ENCODE measurements at regions not wholly inside any gene's neighbourhood (a gene's known extent, or its start where the extent isn't known, plus 50 kb on each side); places are given as distances from the start of the nearest gene placed in this dataset.

DNA sequence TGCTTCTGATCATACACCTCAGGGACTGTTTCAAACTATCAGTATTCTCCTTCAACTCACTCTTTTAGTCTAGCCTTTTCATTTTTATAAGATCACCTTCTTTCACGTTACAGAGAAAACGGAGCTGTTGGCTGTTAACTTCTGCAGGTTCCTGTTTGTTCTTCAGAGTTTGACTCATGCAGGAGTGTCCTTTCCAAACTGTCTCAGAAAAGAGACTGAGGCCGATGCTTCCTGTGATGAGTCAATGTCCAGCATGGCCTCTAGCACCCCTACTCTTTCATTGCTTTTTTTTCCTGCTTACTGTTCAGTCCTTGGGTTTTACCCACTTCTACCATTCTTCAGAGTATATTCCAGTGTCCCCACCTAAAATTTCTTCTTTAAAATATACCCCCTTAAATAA is 240.8 kb upstream of the RGPD4 start:
- Mint-ChIP-seq H3K9me3 (ENCODE audit: unreplicated experiment) (no peaks in the 10 kb centered on the region), H3K27ac (ENCODE audit: unreplicated experiment) (no peak overlapping the region), H3K4me1 (ENCODE audit: low read depth, unreplicated experiment) (no peaks in the 10 kb centered on the region), H3K4me3 (ENCODE audit: unreplicated experiment) (no peak overlapping the region), H3K27me3 (ENCODE audit: insufficient read depth, unreplicated experiment) (no peaks in the 10 kb centered on the region), H3K36me3 (ENCODE audit: insufficient read depth, unreplicated experiment) (no peaks in the 10 kb centered on the region)
- CTCF ChIA-PET: no interaction called here
- Histone ChIP-seq H3K27me3 (replicated peaks; ENCODE audit: control insufficient read depth, insufficient read depth, low read length) (no peaks in the 10 kb centered on the region), H3K4me1 (no peaks in the 10 kb centered on the region), H3K9me3 (no peaks in the 10 kb centered on the region), H3K36me3 (ENCODE audit: control insufficient read depth, insufficient read depth, low read length) (no peaks in the 10 kb centered on the region), H3K4me3 (ENCODE audit: low read depth, low read length) (no peak overlapping the region)
- POLR2A ChIA-PET: no interaction called here
- no peak for DNase-seq
- intact Hi-C loops (cut with micrococcal nuclease; ENCODE audit: unreplicated experiment): no loop called here
- TF ChIP-seq, protein P1, sequence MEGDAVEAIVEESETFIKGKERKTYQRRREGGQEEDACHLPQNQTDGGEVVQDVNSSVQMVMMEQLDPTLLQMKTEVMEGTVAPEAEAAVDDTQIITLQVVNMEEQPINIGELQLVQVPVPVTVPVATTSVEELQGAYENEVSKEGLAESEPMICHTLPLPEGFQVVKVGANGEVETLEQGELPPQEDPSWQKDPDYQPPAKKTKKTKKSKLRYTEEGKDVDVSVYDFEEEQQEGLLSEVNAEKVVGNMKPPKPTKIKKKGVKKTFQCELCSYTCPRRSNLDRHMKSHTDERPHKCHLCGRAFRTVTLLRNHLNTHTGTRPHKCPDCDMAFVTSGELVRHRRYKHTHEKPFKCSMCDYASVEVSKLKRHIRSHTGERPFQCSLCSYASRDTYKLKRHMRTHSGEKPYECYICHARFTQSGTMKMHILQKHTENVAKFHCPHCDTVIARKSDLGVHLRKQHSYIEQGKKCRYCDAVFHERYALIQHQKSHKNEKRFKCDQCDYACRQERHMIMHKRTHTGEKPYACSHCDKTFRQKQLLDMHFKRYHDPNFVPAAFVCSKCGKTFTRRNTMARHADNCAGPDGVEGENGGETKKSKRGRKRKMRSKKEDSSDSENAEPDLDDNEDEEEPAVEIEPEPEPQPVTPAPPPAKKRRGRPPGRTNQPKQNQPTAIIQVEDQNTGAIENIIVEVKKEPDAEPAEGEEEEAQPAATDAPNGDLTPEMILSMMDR (IDR thresholded peaks at IDR 0.05; ENCODE audit: insufficient read depth in 1 of 2, low read depth in 1 of 2, low read length in 1 of 2, severe bottlenecking in 1 of 2, unreplicated experiment in 1 of 2): no peak
- BruUV-seq (replicated peaks): no TSS peak

DNA sequence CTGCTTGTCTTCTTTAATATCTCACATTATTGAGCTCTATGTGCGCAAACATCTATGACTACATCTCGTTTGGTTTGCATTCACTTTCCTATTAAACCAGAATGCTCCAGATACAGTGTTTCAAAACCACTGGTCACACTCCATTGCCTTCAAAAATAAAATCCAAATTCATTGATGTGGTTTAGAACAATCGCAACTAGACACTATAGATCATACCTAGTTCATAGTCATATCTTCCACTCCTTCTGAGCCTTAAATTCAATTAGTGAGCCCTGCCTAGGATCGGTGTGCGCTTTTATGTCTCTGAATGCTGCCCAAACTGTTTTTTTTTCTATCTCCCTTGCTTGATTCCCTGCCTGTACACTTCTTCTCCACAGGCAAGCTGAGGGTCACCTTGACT is 238.5 kb upstream of the RGPD4 start:
- BruUV-seq (replicated peaks): no TSS peak

DNA sequence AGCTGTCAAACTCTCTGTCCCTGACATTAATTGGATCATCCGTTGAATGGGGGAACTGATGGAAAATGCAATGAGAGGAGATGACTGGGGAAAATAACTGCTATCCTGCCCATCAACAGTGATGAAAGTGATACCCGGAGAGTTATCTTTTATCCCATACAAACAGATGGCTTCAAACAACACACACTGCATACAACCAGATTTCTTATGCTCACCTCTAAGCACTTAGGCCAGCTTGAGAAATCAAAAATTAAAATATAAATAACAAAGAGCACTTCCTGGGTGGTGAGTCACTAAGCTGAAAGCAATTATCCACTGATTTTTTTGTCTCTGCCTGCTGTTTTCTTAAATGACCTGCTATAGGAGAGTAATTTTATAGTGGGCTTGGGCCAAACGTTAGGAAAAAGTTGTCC is 237.6 kb upstream of the RGPD4 start:
- TF ChIP-seq, protein P1 (IDR thresholded peaks at IDR 0.05; ENCODE audit: insufficient read depth in 1 of 2, low read depth in 1 of 2, low read length in 1 of 2, severe bottlenecking in 1 of 2, unreplicated experiment in 1 of 2): no peak
- no peaks in the 10 kb centered on the region for H3K4me1 Mint-ChIP-seq (ENCODE audit: low read depth, unreplicated experiment)
- H3K27me3 Mint-ChIP-seq (ENCODE audit: insufficient read depth, unreplicated experiment): peaks cover 2% of the 10 kb centered on the region
- Histone ChIP-seq H3K9me3 (no peaks in the 10 kb centered on the region), H3K4me3 (ENCODE audit: low read depth, low read length) (no peak overlapping the region), H3K36me3 (ENCODE audit: control insufficient read depth, insufficient read depth, low read length) (no peaks in the 10 kb centered on the region), H3K27me3 (replicated peaks; ENCODE audit: control insufficient read depth, insufficient read depth, low read length) (no peaks in the 10 kb centered on the region), H3K4me1 (no peaks in the 10 kb centered on the region)
- no TSS peak for BruUV-seq (replicated peaks)
- ChIA-PET CTCF (no interaction called here), POLR2A (no interaction called here)
- no peak overlapping the region for H3K4me3 Mint-ChIP-seq (ENCODE audit: unreplicated experiment)
- no peak overlapping the region for H3K27ac Mint-ChIP-seq (ENCODE audit: unreplicated experiment)
- H3K9me3 Mint-ChIP-seq (ENCODE audit: unreplicated experiment): no peaks in the 10 kb centered on the region
- intact Hi-C loops (cut with micrococcal nuclease; ENCODE audit: unreplicated experiment): no loop called here
- DNase-seq: no peak
- no peaks in the 10 kb centered on the region for H3K36me3 Mint-ChIP-seq (ENCODE audit: insufficient read depth, unreplicated experiment)

More for the DNA sequence above, 238.5 kb upstream of the RGPD4 start:
- H3K4me3 ChIP-seq (ENCODE audit: low read depth, low read length): no peak overlapping the region
- no peaks in the 10 kb centered on the region for H3K4me1 ChIP-seq
- no peak for DNase-seq
- intact Hi-C loops (cut with micrococcal nuclease; ENCODE audit: unreplicated experiment): no loop called here
- no peak overlapping the region for H3K4me3 Mint-ChIP-seq (ENCODE audit: unreplicated experiment)
- TF ChIP-seq, protein P1 (IDR thresholded peaks at IDR 0.05; ENCODE audit: insufficient read depth in 1 of 2, low read depth in 1 of 2, low read length in 1 of 2, severe bottlenecking in 1 of 2, unreplicated experiment in 1 of 2): no peak
- H3K9me3 Mint-ChIP-seq (ENCODE audit: unreplicated experiment): no peaks in the 10 kb centered on the region
- H3K9me3 ChIP-seq: no peaks in the 10 kb centered on the region
- no peak overlapping the region for H3K27ac Mint-ChIP-seq (ENCODE audit: unreplicated experiment)
- no peaks in the 10 kb centered on the region for H3K27me3 Mint-ChIP-seq (ENCODE audit: insufficient read depth, unreplicated experiment)
- no peaks in the 10 kb centered on the region for H3K36me3 Mint-ChIP-seq (ENCODE audit: insufficient read depth, unreplicated experiment)
- ChIA-PET POLR2A (no interaction called here), CTCF (no interaction called here)
- no peaks in the 10 kb centered on the region for H3K27me3 ChIP-seq (replicated peaks; ENCODE audit: control insufficient read depth, insufficient read depth, low read length)
- no peaks in the 10 kb centered on the region for H3K4me1 Mint-ChIP-seq (ENCODE audit: low read depth, unreplicated experiment)
- no peaks in the 10 kb centered on the region for H3K36me3 ChIP-seq (ENCODE audit: control insufficient read depth, insufficient read depth, low read length)
